CD4-positive, alpha-beta T cell treated with Interleukin-12 subunit alpha and Interleukin-12 subunit beta, for 1 hour (primary cell): ENCODE measurements at regions not wholly inside any gene's neighbourhood (a gene's known extent, or its start where the extent isn't known, plus 50 kb on each side); places are given as distances from the start of the nearest gene placed in this dataset.
"Not testable (repeated sequence)": the region's sequence is repeated elsewhere in the genome, so short reads cannot be mapped to it uniquely, and the experiment has no call there.

ENCODE experiments used
- DNase-seq: peaks from one replicate; pipeline ENCODE4 v3.0.0-alpha.2; 2020

DNA sequence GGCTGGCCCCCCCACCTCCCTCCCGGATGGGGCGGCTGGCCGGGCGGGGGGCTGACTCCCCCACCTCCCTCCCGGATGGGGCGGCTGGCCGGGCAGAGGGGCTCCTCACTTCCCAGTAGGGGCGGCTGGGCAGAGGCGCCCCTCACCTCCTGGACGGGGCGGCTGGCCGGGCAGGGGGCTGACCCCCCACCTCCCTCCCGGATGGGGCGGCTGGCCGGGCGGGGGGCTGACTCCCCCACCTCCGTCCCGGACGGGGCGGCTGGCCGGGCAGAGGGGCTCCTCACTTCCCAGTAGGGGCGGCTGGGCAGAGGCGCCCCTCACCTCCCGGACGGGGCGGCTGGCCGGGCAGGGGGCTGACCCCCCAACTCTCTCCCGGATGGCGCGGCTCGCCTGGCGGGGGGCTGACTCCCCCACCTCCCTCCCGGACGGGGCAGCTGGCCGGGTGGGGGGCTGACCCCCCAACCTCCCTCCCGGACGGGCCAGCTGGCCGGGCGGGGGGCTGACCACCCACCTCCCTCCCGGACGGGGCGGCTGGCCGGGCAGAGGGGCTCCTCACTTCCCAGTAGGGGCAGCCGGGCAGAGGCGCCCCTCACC, 194.1 kb upstream of the GRIA1 start:
- DNase-seq, result not testable (repeated sequence)

DNA sequence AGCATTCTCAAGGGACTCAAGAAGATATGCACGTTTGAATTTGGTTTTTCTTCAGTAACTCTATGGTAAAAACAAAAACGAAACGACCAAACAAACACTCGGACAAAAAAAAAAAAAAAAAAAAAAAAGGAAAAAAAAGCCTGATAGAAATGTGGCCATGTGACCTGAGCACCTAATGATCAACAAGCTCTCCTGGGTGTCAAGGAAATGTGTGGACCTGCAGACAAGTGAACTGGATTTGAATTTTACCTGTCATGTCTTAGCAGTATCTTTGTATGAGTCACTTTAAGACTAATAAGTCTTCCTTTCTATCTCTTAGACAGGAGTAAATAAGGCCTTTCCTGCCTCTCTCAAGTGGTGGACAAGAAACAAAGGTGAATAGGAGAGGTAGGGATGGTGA, 190.6 kb upstream of the GRIA1 start:
- no peak for DNase-seq

DNA sequence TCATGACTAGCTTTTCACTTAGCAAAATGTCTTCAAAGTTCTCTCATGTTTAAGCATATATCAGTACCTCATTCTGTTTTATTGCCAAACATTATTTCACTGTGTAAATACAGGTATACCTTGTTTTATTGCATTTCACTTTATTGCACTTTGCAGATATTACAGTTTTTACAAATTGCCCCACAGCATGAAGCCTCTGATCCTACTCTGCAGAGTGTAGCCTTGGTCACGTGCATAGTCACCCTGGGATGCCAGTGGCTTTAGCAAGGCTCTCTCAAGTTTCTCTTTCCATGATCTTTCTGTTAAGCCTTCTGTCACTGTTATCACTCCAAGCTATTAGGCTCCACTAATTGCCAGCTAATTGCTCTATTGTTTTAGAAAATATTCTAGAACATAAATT, 182.2 kb upstream of the GRIA1 start:
- DNase-seq, result no peak

DNA sequence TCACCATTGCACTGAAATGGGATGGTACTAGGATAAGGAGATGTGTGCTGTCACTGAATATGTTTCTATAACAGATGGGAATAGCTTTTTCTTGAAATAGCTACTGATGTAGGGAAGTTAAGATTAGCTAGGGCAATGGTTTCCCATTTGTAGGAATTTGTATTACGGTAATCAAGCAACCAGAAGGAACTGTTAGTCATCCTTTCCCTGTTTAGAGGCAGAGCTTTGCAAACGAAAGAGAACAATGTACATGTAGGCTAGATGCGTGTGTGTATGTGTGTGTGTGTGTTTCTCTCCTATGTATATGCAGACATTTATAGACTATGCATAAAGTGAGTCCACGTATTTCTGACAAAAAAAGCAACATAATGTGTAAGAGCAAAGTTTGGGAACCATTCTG, 171.9 kb upstream of the GRIA1 start:
- no peak for DNase-seq

DNA sequence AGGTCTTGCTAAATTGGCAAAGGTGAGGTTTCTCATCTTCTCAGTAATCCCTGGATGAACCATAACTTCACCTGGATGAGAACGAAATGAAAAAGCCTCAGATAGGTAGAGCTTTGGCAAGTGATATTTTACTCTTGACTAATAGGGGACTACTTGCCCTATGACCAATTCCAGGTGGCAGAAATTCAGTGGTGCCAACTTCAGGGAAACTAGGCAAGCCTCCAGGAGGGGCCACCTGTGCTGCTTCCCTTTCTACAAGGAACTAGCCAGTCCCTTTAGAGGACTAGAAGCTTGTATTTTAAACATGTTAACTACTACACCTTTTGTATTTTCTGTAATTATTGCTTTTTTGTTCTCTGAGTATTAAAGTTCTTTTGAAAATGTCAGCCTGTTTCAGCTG, 169.0 kb upstream of the GRIA1 start:
- DNase-seq, result no peak

DNA sequence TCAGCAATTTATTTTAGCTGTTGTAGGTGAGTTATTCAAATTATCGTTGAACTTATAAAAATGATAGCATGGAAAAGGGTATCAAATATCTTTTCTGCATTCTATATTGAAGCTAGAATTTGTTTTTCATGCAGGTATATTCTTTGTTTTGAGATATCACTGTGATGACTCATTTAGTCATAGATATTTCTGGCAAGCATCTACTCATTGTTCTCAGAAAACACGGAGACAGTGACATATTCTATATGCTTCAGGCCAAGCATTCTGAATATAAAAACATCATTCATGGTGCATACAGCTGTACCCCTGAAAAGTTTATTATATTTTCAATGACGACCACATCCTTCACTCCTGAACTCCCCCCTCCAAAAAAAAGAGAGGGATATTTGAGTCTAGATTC, 150.3 kb upstream of the GRIA1 start:
- DNase-seq, result no peak

DNA sequence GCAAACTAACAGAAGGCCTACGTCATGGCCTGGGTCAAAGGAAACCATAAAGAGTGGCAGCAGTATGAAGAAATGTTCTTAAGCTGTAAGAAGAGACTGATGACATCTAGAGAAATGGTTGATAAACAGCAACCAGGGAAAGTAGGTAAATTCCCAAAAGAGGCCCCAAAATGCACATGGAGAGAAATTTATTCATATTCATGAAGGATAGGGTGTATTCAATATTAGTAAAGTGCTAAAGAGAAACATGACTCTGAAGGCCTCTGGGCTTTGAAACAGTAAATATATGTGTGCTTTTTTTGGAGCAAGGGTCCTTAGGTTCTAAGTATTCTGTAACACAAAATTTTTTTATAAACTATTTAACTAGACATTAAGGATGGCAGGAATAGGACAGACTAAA, 149.7 kb upstream of the GRIA1 start:
- DNase-seq, result no peak

DNA sequence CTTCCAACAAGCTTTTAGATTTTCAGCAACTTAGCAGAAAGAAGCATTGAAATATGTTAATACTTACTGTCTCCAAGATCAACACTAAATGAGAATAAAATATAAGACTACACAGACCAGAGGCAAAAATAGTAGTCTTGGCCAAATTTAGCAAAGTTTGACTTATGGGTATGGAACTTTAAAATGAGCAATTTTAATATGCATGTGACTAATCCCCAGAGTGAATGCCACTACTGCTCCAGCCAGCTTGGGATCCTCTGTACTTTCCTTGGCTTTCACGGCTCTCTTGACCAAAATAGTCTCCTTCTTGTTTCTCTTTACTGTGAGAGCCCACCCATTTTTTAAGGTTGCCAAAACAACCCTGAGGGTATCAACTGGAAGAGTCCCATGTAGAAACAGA, 148.0 kb upstream of the GRIA1 start:
- DNase-seq, result no peak

DNA sequence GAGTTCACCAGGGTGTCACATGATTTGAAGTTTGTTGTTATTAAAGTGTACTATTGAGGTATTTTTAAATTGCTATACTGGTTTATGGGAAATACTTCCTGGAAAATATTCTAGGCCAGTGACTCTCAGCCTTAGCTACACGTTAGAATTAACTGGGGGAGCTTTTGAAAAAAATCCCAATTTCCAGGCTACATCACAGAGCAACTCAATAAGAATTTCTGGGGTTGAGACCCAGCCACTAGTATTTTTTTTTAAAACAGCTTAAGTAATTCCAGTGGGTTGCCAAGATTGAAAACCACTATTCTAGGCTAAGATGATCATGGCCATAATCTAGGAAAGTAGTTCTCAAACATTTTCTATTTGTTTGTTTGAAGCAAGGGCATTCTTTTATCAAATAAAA, 142.9 kb upstream of the GRIA1 start:
- DNase-seq, result no peak

DNA sequence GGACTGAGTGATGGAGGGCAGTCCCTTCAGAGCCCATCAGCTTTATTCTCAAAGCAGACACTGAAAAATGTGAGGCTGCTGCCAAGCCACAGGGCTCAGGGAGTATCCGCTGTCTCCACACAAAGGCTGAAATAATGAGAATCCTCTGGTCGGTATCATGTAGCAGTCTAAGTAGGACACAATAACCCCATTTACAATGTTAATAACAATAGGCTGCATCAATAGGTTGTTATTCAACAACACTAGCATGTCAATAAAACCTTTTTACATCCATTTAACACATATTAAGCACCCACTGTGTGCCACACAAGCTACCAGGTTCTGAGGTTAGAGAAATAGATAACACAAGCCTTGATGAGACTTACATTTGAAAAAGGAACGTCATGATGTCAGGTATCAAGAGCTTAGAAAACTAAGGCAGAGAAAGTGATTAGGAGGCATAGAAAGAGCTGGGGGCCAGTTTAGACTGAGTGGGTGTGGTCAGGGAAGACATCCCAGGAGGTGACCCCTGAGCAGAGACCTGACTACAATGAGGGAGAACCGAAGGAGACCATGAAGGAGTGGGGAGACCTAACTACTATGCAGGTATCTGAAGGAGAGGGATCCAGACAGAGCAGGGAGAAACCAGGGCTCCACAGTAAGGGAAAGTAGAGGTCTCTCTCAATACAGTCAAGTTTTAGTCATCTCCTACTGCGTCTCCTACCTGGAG, 140.1 kb upstream of the GRIA1 start:
- DNase-seq, result no peak

DNA sequence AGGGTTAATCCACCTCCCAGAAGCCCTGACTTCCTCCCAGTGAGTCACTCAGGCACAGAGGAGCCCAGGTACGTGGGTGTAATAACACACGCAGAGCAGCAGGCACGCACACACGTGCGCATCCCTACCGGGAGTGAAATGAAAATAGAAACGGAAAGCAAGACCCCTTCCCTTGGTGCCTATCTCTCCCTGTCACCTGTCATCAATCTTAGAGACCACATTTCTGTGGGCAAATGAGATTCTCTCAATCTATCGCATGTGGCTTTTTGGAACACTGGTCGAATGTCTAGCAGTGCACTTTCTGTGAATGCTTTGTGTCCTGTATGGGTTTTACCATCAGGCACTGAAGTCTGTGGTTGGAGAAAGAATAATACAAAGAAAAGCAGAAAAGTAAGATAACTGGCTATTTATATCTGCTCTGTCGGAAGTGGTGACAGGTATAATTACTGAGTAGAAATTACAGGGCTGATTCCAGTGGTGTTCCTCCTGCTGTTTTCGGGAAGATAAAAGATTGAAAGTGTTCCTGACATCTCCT, 137.7 kb upstream of the GRIA1 start:
- peak; percentile 20 for DNase-seq

DNA sequence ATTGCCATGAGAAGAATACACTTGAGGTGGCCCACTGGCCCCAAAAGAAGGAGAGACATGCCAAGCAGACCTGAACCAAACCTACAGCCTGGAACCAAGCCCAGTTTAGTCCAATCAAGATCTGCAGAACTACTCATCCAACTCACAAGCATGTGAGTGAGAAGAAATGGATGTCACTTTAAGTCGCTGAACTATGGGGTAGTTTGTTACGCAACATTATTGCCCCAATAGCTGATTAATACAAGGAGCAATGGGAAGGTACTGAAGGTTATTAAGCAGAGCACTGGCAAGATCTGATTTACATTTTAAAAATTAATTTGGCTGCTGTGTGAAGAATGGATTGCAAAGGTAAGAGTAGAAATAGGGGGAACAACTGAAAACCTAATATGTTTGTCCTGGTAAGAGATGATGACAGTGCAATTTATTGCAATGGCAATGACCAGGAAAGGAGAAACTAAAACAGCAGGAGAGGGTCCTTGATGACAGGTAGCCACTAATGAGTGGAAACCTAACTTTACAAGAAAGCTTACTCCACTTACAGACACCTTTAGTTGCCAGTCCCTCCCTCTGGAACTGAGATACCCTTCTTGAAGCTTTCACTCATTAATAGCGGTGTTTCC, 132.9 kb upstream of the GRIA1 start:
- DNase-seq, result no peak

DNA sequence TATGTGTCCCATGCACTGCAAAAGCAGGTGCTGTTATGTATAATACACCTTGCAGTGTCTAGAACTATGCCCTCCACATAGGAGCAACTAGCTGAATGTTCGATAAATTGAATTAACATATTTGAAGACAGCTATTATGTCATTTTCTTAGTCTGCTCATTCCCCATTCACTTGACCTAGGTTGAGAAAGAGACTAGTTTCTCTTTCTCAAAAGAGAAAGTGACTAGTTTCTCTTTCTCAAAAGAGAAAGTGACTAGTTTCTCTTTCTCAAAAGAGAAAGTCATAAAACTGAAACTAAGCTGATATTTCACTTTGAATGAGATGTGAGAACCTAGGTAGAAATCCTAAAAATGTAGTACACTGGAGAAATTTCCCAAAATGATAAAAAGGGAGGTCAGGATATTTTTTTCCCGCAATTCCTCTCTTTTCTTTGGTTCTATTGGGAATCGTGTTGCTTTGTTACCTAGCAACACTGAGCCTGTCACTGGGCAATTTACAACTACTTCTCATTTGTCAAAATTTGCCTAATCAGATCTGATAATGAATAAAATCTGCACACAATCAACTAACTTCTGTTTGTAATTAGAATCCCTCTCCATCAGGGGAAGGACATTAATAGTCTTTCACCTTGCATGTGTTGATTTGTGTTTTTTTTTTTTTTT, 132.0 kb upstream of the GRIA1 start:
- DNase-seq, result no peak

DNA sequence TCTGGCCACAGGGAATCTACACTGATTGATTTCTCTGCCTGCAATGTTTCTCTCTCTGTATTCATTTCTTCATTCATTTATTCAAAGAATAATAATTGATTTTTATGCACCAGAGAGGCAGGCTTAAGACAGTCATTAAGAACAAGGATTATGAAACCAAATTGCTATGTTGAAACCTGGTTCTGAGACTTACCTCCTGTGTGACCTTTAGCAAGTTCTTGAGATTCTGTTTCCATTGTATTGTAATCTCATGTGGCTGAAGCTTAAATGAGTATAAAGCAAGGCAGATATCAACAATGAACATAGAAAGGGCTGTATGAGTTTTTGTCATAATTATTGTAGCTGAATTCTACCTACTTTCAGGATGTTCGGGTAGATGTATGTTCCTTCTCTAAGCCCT, 129.6 kb upstream of the GRIA1 start:
- no peak for DNase-seq

DNA sequence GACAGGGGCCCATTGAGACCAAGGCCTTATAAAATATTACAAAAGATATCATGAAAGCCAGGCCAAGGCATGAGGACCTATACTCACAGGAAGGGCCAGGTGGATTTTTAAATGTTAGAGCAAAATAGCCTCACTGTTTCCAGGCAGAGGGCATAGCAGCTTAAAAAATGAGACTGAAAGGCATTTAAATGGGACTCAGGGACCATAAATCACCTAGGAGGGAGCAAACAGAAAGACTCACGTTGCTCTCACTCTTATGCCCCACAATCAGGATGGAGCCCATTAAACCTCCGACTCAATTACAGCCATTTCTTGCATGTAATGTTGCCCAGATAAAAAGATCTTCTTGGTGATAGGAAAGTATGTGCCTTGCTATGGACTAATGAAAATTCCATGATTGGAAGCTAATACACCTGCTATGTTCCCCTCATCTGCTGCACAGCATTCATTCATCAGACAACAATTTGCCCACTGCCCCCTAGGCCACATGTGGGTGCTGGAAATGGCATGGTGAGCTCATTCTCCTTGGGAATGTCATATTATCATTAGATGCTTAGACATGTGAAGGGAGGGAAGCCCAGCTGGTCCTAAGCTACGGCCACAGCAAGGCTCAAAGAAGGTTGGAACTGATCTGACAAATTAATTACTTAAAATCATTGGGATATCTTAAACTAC, 128.6 kb upstream of the GRIA1 start:
- DNase-seq, result no peak

DNA sequence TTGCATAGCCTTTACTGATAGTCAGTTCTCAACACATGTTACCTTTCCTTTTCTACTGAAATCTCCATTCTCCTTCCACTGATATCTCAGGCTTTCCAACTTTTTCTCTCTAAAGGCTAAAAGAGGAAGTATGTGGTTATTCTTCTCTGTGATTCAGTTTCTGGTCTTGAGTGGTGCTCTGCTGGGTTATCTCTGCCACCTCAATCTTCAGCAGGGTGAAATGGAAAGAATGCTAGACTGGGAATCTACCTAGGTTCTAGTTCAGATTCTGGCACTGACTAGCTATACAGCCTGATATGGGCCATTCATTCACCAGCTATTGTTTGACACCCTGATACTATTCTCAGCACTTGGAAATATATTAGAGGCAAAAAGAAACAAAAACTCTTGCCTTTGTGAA, 124.9 kb upstream of the GRIA1 start:
- no peak for DNase-seq

DNA sequence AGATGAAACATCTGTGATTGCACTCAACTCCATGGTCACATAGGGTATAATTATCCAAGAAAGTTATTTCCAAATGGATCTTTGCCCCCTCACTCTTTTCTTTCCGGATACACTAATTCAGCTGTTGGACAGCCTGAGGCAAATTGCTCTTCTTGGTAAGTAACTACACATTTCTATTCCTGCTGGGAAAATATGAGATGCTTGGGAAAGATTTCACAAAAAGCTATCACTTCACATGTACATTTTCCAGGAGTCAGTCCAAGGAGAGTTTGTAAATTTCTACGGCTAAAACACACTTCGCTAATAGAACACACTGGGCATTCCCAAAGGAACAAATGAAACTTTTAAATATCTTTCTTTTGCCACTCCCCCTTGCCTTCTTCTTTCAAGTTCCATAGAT, 123.0 kb upstream of the GRIA1 start:
- no peak for DNase-seq

DNA sequence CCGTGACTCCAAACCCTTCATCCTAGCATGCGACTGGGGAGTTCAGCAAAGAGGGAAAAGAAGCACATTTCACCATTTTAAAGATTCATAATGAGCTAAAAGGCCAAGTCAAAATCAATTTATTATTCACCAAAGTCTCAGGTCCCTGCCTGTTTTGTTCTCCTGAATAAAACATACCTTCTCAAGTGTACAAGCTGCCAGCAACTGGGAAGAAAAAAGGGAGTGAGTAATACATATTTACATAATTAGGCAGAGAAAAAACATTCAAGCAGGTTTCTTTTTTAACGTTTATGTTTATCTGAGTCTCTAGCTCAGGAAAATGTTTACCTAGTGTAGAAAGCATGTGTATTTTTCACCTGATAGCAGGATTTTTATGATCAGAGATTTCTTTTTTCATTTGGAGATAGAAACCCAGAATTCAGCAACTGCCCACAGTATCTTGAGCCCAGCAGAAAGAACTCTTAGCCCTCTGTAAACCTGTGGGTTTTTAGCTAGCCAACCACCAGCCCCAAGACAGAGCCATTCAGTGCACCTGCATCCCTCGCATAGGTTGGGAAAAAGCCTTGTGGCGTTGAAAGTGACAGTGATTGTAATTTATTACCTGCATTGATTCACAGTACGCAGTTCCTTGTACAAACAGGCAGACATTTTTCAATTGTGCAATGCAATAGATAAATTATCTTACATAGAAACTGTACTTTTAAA, 117.9 kb upstream of the GRIA1 start:
- DNase-seq, result no peak

DNA sequence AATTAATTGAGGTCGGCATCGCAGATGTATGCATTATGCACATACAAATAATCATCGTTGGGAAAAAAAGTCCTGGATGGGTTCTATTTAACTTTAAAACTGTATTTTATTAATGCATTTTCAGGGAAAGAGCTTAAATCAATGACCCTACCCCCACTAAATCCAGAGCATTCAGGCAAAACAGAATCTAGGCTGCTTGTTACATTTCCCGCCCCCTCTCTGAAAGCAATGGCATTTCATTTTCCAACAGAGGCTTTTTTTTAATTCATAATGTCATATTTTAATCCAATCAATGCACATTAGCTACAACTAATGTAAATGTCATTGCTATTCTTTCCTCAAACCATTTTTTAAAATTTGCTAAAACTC, 117.4 kb upstream of the GRIA1 start:
- DNase-seq, result no peak

DNA sequence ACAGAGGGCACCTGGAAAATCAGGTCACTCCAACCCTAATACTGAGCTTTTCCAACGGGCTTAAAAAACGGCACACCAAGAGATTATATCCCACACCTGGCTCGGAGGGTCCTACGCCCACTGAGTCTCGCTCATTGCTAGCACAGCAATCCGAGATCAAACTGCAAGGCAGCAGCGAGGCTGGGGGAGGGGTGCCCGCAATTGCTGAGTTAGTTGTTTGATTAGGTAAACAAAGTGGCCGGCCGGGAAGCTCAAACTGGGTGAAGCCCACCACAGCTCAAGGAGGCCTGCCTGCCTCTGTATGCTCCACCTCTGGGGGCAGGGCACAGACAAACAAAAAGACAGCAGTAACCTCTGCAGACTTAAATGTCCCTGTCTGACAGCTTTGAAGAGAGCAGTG, 108.8 kb upstream of the GRIA1 start:
- DNase-seq, result not testable (repeated sequence)

DNA sequence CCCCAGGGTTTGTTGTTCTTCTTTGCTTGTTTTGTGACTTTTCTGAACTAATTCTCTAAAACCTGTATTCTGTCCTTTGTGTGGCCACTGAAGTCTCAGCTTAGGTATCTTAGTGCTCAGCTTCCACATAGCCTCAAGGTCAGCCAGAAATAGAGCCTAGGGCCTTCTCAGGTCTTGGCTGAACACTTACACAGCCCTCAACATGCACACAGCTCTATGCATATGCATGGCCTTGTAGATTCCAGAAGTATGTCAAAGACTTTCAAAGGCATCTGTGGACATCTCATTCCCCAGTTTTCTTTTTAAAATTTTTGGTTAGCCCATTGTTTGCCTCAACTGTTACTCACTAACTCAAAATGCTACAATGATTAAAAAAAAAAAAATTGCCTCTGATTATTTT, 99.9 kb upstream of the GRIA1 start:
- DNase-seq, result no peak

DNA sequence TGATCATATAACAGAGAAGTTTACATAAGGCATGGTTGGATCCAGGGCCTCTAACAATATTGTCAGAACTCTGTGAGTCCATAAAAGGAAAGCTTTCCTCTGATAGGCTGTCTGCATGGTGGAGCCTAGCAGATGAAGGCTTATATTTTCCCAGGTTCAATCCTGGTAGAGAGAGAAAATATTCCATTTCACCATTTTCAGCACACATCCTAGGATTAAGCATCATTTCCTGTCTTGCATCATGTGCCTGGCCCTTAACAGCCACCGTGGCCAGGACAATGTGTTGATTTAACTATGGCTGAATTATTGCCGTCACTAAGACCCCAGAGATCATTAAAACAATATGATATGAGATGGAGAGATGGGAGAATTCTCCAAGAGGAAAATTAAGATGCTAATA, 90.9 kb upstream of the GRIA1 start:
- DNase-seq, result no peak

DNA sequence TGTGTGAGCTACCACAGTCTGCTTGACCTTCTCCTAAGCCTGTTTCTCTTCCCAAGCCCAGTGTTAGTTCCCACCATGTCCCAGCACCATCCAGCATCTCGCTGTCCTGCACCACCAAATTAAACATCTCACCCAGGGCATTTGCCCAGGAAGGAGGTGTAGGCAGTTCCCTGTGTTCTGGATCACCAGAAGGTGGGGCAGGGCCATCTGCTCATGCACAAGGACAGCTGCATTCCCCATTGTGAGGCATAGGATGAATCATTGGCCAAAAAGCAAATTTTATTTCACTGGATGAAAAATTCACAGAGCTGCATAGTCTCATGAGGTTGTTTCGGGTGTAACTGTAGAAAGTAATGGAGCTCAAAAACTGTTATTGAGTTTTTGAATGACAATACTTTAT, 89.5 kb upstream of the GRIA1 start:
- DNase-seq, result no peak
